ENCODE measurements at regions not wholly inside any gene's neighbourhood (a gene's known extent, or its start where the extent isn't known, plus 50 kb on each side); places are given as distances from the start of the nearest gene placed in this dataset.

GRCh38 chr3:72359743-72360142 lies 488.5 kb downstream of the SHQ1 start:
- DNase-seq, result no peak

GRCh38 chr3:72355168-72355567 lies 493.1 kb downstream of the SHQ1 start:
- DNase-seq, result no peak

- DNase-seq, result no peak
Observed at GRCh38 chr3:72354486-72354885, 493.8 kb downstream of the SHQ1 start.

GRCh38 chr3:72353236-72354128 lies 494.8 kb downstream of the SHQ1 start:
- no peak for DNase-seq

- no peak for DNase-seq
Observed at GRCh38 chr3:72352176-72352575, 496.1 kb downstream of the SHQ1 start.

- DNase-seq, result no peak
Observed at GRCh38 chr3:72351536-72351935, 496.7 kb downstream of the SHQ1 start.

- DNase-seq, result no peak
Observed at GRCh38 chr3:72350761-72351505, 497.3 kb downstream of the SHQ1 start.

- no peak for DNase-seq
Observed at GRCh38 chr3:72348357-72348756, 499.9 kb downstream of the SHQ1 start.

GRCh38 chr3:72347819-72348319 lies 500.4 kb downstream of the SHQ1 start:
- DNase-seq, result peak; percentile 47

GRCh38 chr3:72346526-72346926 lies 501.7 kb downstream of the SHQ1 start:
- DNase-seq, result no peak

GRCh38 chr3:72345980-72346379 lies 502.3 kb downstream of the SHQ1 start:
- no peak for DNase-seq

- no peak for DNase-seq
Observed at GRCh38 chr3:72345237-72345878, 502.9 kb downstream of the SHQ1 start.

GRCh38 chr3:72344647-72345046 lies 503.6 kb downstream of the SHQ1 start:
- no peak for DNase-seq

GRCh38 chr3:72344236-72344635 lies 504.0 kb downstream of the SHQ1 start:
- DNase-seq, result no peak

GRCh38 chr3:72343078-72343477 lies 505.2 kb downstream of the SHQ1 start:
- no peak for DNase-seq

- DNase-seq, result no peak
Observed at GRCh38 chr3:72342450-72342849, 505.8 kb downstream of the SHQ1 start.

- DNase-seq, result no peak
Observed at GRCh38 chr3:72341920-72342319, 506.3 kb downstream of the SHQ1 start.

- DNase-seq, result no peak
Observed at GRCh38 chr3:72341380-72341770, 506.9 kb downstream of the SHQ1 start.

GRCh38 chr3:72340476-72341379 lies 507.5 kb downstream of the SHQ1 start:
- no peak for DNase-seq

- DNase-seq, result no peak
Observed at GRCh38 chr3:72340056-72340455, 508.2 kb downstream of the SHQ1 start.

- DNase-seq, result no peak
Observed at GRCh38 chr3:72339670-72340030, 508.6 kb downstream of the SHQ1 start.

- DNase-seq, result peak; percentile 52
Observed at GRCh38 chr3:72338942-72339669, 509.1 kb downstream of the SHQ1 start.

All from activated CD4-positive, CD25-positive, alpha-beta regulatory T cell treated with anti-CD3 and anti-CD28 coated beads, Interleukin-2, amount 50 U/mL, for 72 hours (primary cell).